Panc1 (cell line): ENCODE measurements at regions not wholly inside any gene's neighbourhood (a gene's known extent, or its start where the extent isn't known, plus 50 kb on each side); places are given as distances from the start of the nearest gene placed in this dataset.

Experiments
- ATAC-seq: fragments of 200-7000 bp; cut with Tn5 transposase; 2 replicates; pipeline ENCODE4 v1.9.1; 2020; ENCODE audit warnings: mild to moderate bottlenecking, moderate library complexity
- BruUV-seq: library from RNA; stranded (reverse); fragments of 400-500 nt; replicated peaks from 2 replicates; lab custom pipeline; 2021; lab: Mats Ljungman, UMichigan
- CTCF ChIA-PET: fragments of 300-600 bp; sonication (Branson Sonifier 250); formaldehyde crosslinking; loops from one replicate; lab custom pipeline; 2022; ENCODE audit warnings: antibody characterized with exemption; lab: Charles Lee
- POLR2A ChIA-PET: fragments of 300-600 bp; sonication (Branson Sonifier 250); formaldehyde crosslinking; loops from one replicate; lab custom pipeline; 2022; ENCODE audit warnings: antibody characterized with exemption; lab: Charles Lee
- DNase-seq: peaks from one replicate; pipeline ENCODE4 v3.0.0-alpha.2; 2010; ENCODE audit warnings: low read depth, low spot score
- H3K27ac ChIP-seq: 2 replicates; pipeline ENCODE4 v1.5.1; 2011; ENCODE audit warnings: mild to moderate bottlenecking, low read length, inconsistent platforms
- H3K27me3 ChIP-seq: fragments of 200-500 bp; sonication (Bioruptor generic); 2 replicates; pipeline ENCODE4 v1.6.0; 2014; ENCODE audit warnings: low read length, inconsistent platforms; ENCODE audit not compliant: control insufficient read depth, insufficient read depth
- H3K36me3 ChIP-seq: fragments of 200-500 bp; sonication (Bioruptor generic); 2 replicates; pipeline ENCODE4 v1.5.1; 2014; ENCODE audit warnings: inconsistent platforms, mild to moderate bottlenecking, low read length, moderate library complexity; ENCODE audit not compliant: control insufficient read depth, insufficient read depth
- H3K4me1 ChIP-seq: 2 replicates; pipeline ENCODE4 v1.5.1; 2011; ENCODE audit warnings: inconsistent platforms, mild to moderate bottlenecking, low read length, moderate library complexity; ENCODE audit not compliant: control insufficient read depth, insufficient read depth
- H3K4me3 ChIP-seq, 2 experiments: 2 replicates each; pipeline ENCODE4 v1.5.1; 2011 to 2012; ENCODE audit warnings: low read depth in 2 of 2, low read length in 2 of 2, mild to moderate bottlenecking in 2 of 2, inconsistent platforms in 1 of 2, moderate library complexity in 1 of 2
- H3K9me3 ChIP-seq: fragments of 200-500 bp; sonication (Bioruptor generic); 2 replicates; pipeline ENCODE4 v1.5.1; 2014; ENCODE audit warnings: low read depth, mild to moderate bottlenecking, inconsistent platforms, low read length, moderate library complexity; ENCODE audit not compliant: control insufficient read depth, insufficient read depth
- CTCF ChIP-seq: fragments of 450-650 bp; IDR thresholded peaks from 2 replicates; pipeline ENCODE4 v1.5.1; 2017; ENCODE audit warnings: mild to moderate bottlenecking
- POLR2AphosphoS5 ChIP-seq: IDR thresholded peaks from 2 replicates; pipeline ENCODE4 v1.6.1; 2012; ENCODE audit warnings: mild to moderate bottlenecking, low read depth, low read length, moderate library complexity
- REST ChIP-seq, 2 experiments: IDR thresholded peaks; 2 replicates each; pipeline ENCODE4 v1.6.1; 2011 to 2012; ENCODE audit warnings: low read depth in 2 of 2, control low read depth in 1 of 2, low read length in 1 of 2, mild to moderate bottlenecking in 1 of 2, moderate library complexity in 1 of 2; ENCODE audit not compliant: insufficient read depth in 1 of 2
- SIN3A ChIP-seq: IDR thresholded peaks from 2 replicates; pipeline ENCODE4 v1.6.1; 2012; ENCODE audit warnings: low read depth, mild to moderate bottlenecking, low read length, moderate library complexity, borderline replicate concordance; ENCODE audit not compliant: insufficient read depth
- TCF7L2 ChIP-seq: IDR thresholded peaks from 2 replicates; pipeline ENCODE4 v1.6.1; 2011; ENCODE audit warnings: mild to moderate bottlenecking, low read depth, low read length, inconsistent platforms
- in situ Hi-C: cut with HindIII; loops from 2 replicates; pipeline ENCODE4 v1.10.0; 2016; ENCODE audit warnings: low sequenced_read_pairs, low pct_unique_long_range_greater_than_20kb
- intact Hi-C: fragments of 100-400 bp; cut with micrococcal nuclease; formaldehyde crosslinking; loops from one replicate; pipeline ENCODE4 v1.10.0; 2022; ENCODE audit not compliant: unreplicated experiment

DNA sequence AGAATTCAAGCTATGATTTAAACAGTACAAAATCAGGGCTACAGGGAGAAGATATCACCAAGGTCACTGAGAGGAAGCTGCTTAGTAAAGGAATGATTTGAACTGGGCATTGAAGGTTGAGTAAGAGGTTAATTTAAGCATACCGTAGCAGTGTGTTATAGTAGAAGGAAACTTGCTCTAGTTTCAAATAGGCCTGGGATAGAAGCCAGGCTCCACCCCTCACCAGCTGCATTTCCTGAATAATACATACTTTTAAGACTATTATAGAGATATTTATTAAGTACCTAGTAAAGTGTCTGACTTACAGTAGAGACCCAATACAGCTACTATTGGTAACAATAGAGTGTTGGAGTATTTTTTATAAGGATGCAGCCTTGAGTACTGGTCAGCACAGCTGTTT is 118.0 kb upstream of the GLRA2 start:
- H3K9me3 ChIP-seq = no peaks in the 10 kb centered on the region
- DNase-seq = no peak
- intact Hi-C loops = no loop called here
- BruUV-seq = no TSS peak
- CTCF ChIA-PET = no interaction called here
- POLR2A ChIA-PET = no interaction called here
- no peaks in the 10 kb centered on the region for H3K4me1 ChIP-seq
- no peak overlapping the region for H3K27ac ChIP-seq
- ATAC-seq = no peak
- no peaks in the 10 kb centered on the region for H3K27me3 ChIP-seq
- no peaks in the 10 kb centered on the region for H3K36me3 ChIP-seq
- TF ChIP-seq CTCF = no peak
- no peak for TF ChIP-seq SIN3A
- TF ChIP-seq POLR2AphosphoS5 = no peak
- TF ChIP-seq TCF7L2 = no peak
- no peak for TF ChIP-seq REST (IDR thresholded peaks at IDR 0.05; ENCODE audit: insufficient read depth in 1 of 2, low read depth in 2 of 2, low read length in 1 of 2)
- in situ Hi-C loops = no loop called here
- H3K4me3 ChIP-seq = no peak overlapping the region

GRCh38 chrX:14409341-14409740 is 120.0 kb upstream of the GLRA2 start:
- in situ Hi-C loops = no loop called here
- no peak for DNase-seq
- H3K4me1 ChIP-seq = no peaks in the 10 kb centered on the region
- no TSS peak for BruUV-seq
- no peaks in the 10 kb centered on the region for H3K27me3 ChIP-seq
- H3K27ac ChIP-seq = no peak overlapping the region
- intact Hi-C loops = no loop called here
- ATAC-seq = no peak
- ChIA-PET CTCF (no interaction called here), POLR2A (no interaction called here)
- no peak overlapping the region for H3K4me3 ChIP-seq
- H3K9me3 ChIP-seq = no peaks in the 10 kb centered on the region
- H3K36me3 ChIP-seq = no peaks in the 10 kb centered on the region
- TF ChIP-seq SIN3A = no peak
- TF ChIP-seq TCF7L2 = no peak
- no peak for TF ChIP-seq REST (IDR thresholded peaks at IDR 0.05; ENCODE audit: insufficient read depth in 1 of 2, low read depth in 2 of 2, low read length in 1 of 2)
- TF ChIP-seq CTCF = no peak
